ENCODE measurements at regions not wholly inside any gene's neighbourhood (a gene's known extent, or its start where the extent isn't known, plus 50 kb on each side); places are given as distances from the start of the nearest gene placed in this dataset.
A peak's percentile ranks its signal among the peaks of the same experiment; 100 is the strongest.

GRCh38 chr2:144824306-144825080 is 304.6 kb upstream of the ZEB2 start:
- no peak overlapping the region for H4K91ac ChIP-seq (ENCODE audit: low read length)
- no peak overlapping the region for H3K18ac ChIP-seq (ENCODE audit: low read depth in 1 of 2, low read length in 2 of 2)
- no peak overlapping the region for H2BK120ac ChIP-seq (ENCODE audit: low read depth, low read length)
- H3K4me2 ChIP-seq (ENCODE audit: low read length, poor library complexity, severe bottlenecking), result no peak overlapping the region
- WGBS, result 72% methylated on average over 2 of the region's 3 CpGs
- no peak overlapping the region for H2BK12ac ChIP-seq (ENCODE audit: low read length in 2 of 2)
- no peaks in the 10 kb centered on the region for H3K79me1 ChIP-seq (replicated peaks; ENCODE audit: low read length, poor library complexity, severe bottlenecking)
- H3K9me3 ChIP-seq (ENCODE audit: control insufficient read depth, low read length), result peaks cover 21% of the 10 kb centered on the region
- H2AFZ ChIP-seq (ENCODE audit: low read depth, low read length), result no peak overlapping the region
- H2BK5ac ChIP-seq (ENCODE audit: low read depth, low read length, poor library complexity, severe bottlenecking), result no peak overlapping the region
- H3K27me3 ChIP-seq (ENCODE audit: control insufficient read depth in 1 of 2, insufficient read depth in 1 of 2, low read length in 2 of 2), result no peaks in the 10 kb centered on the region
- H3K23ac ChIP-seq (ENCODE audit: low read length in 2 of 2), result no peak overlapping the region
- H2AK5ac ChIP-seq (ENCODE audit: low read length, severe bottlenecking), result no peak overlapping the region
- H3K14ac ChIP-seq (ENCODE audit: low read length in 2 of 2), result no peak overlapping the region
- H3K27ac ChIP-seq (ENCODE audit: low read length, poor library complexity, severe bottlenecking), result no peak overlapping the region
- H3K4me1 ChIP-seq (ENCODE audit: control insufficient read depth, insufficient read depth, low read depth, low read length), result no peaks in the 10 kb centered on the region
- no peak overlapping the region for H3K4ac ChIP-seq (ENCODE audit: low read depth in 1 of 2, low read length in 2 of 2)
- H3K4me3 ChIP-seq (ENCODE audit: insufficient read depth in 1 of 2, low read depth in 1 of 2, low read length in 2 of 2), result no peak overlapping the region
- H3K36me3 ChIP-seq (ENCODE audit: control insufficient read depth in 1 of 2, insufficient read depth in 2 of 2, low read depth in 1 of 2, low read length in 2 of 2), result no peaks in the 10 kb centered on the region
- H4K8ac ChIP-seq (ENCODE audit: low read length), result no peak overlapping the region
- no peak overlapping the region for H3K9ac ChIP-seq (ENCODE audit: low read length)
- no peak overlapping the region for H2BK15ac ChIP-seq (ENCODE audit: low read depth, poor library complexity, severe bottlenecking)
- no peak for DNase-seq

- H2AK5ac ChIP-seq (ENCODE audit: low read length, severe bottlenecking), result no peak overlapping the region
- no peak overlapping the region for H2BK15ac ChIP-seq (ENCODE audit: low read depth, poor library complexity, severe bottlenecking)
- H3K4me3 ChIP-seq (ENCODE audit: insufficient read depth in 1 of 2, low read depth in 1 of 2, low read length in 2 of 2), result no peak overlapping the region
- no peaks in the 10 kb centered on the region for H3K4me1 ChIP-seq (ENCODE audit: control insufficient read depth, insufficient read depth, low read depth, low read length)
- H3K23ac ChIP-seq (ENCODE audit: low read length in 2 of 2), result no peak overlapping the region
- H3K79me1 ChIP-seq (replicated peaks; ENCODE audit: low read length, poor library complexity, severe bottlenecking), result no peaks in the 10 kb centered on the region
- peaks cover 22% of the 10 kb centered on the region for H3K9me3 ChIP-seq (ENCODE audit: control insufficient read depth, low read length)
- H4K91ac ChIP-seq (ENCODE audit: low read length), result no peak overlapping the region
- no peak for DNase-seq
- H3K27ac ChIP-seq (ENCODE audit: low read length, poor library complexity, severe bottlenecking), result no peak overlapping the region
- no peak overlapping the region for H2AFZ ChIP-seq (ENCODE audit: low read depth, low read length)
- H3K27me3 ChIP-seq (ENCODE audit: control insufficient read depth in 1 of 2, insufficient read depth in 1 of 2, low read length in 2 of 2), result no peaks in the 10 kb centered on the region
- no peak overlapping the region for H2BK5ac ChIP-seq (ENCODE audit: low read depth, low read length, poor library complexity, severe bottlenecking)
- no peak overlapping the region for H2BK12ac ChIP-seq (ENCODE audit: low read length in 2 of 2)
- no peaks in the 10 kb centered on the region for H3K36me3 ChIP-seq (ENCODE audit: control insufficient read depth in 1 of 2, insufficient read depth in 2 of 2, low read depth in 1 of 2, low read length in 2 of 2)
- H3K4me2 ChIP-seq (ENCODE audit: low read length, poor library complexity, severe bottlenecking), result no peak overlapping the region
- H2BK120ac ChIP-seq (ENCODE audit: low read depth, low read length), result no peak overlapping the region
- no peak overlapping the region for H4K8ac ChIP-seq (ENCODE audit: low read length)
- H3K9ac ChIP-seq (ENCODE audit: low read length), result no peak overlapping the region
- no peak overlapping the region for H3K18ac ChIP-seq (ENCODE audit: low read depth in 1 of 2, low read length in 2 of 2)
- H3K14ac ChIP-seq (ENCODE audit: low read length in 2 of 2), result no peak overlapping the region
- H3K4ac ChIP-seq (ENCODE audit: low read depth in 1 of 2, low read length in 2 of 2), result no peak overlapping the region
Measured at GRCh38 chr2:144822966-144823365, 303.0 kb upstream of the ZEB2 start.

- no peak for DNase-seq
- no peaks in the 10 kb centered on the region for H3K4me1 ChIP-seq (ENCODE audit: control insufficient read depth, insufficient read depth, low read depth, low read length)
- H3K79me1 ChIP-seq (replicated peaks; ENCODE audit: low read length, poor library complexity, severe bottlenecking), result no peaks in the 10 kb centered on the region
- no peak overlapping the region for H3K18ac ChIP-seq (ENCODE audit: low read depth in 1 of 2, low read length in 2 of 2)
- WGBS, result 98% methylated on average over 4 of the region's 6 CpGs
- H2BK5ac ChIP-seq (ENCODE audit: low read depth, low read length, poor library complexity, severe bottlenecking), result no peak overlapping the region
- no peak overlapping the region for H3K23ac ChIP-seq (ENCODE audit: low read length in 2 of 2)
- H2AFZ ChIP-seq (ENCODE audit: low read depth, low read length), result no peak overlapping the region
- H2AK5ac ChIP-seq (ENCODE audit: low read length, severe bottlenecking), result no peak overlapping the region
- no peak overlapping the region for H3K27ac ChIP-seq (ENCODE audit: low read length, poor library complexity, severe bottlenecking)
- no peak overlapping the region for H4K91ac ChIP-seq (ENCODE audit: low read length)
- no peak overlapping the region for H2BK12ac ChIP-seq (ENCODE audit: low read length in 2 of 2)
- no peak overlapping the region for H3K9ac ChIP-seq (ENCODE audit: low read length)
- H2BK15ac ChIP-seq (ENCODE audit: low read depth, poor library complexity, severe bottlenecking), result no peak overlapping the region
- no peaks in the 10 kb centered on the region for H3K36me3 ChIP-seq (ENCODE audit: control insufficient read depth in 1 of 2, insufficient read depth in 2 of 2, low read depth in 1 of 2, low read length in 2 of 2)
- no peak overlapping the region for H4K8ac ChIP-seq (ENCODE audit: low read length)
- no peaks in the 10 kb centered on the region for H3K27me3 ChIP-seq (ENCODE audit: control insufficient read depth in 1 of 2, insufficient read depth in 1 of 2, low read length in 2 of 2)
- no peak overlapping the region for H2BK120ac ChIP-seq (ENCODE audit: low read depth, low read length)
- no peaks in the 10 kb centered on the region for H3K9me3 ChIP-seq (ENCODE audit: control insufficient read depth, low read length)
- H3K14ac ChIP-seq (ENCODE audit: low read length in 2 of 2), result no peak overlapping the region
- no peak overlapping the region for H3K4me2 ChIP-seq (ENCODE audit: low read length, poor library complexity, severe bottlenecking)
- no peak overlapping the region for H3K4ac ChIP-seq (ENCODE audit: low read depth in 1 of 2, low read length in 2 of 2)
- no peak overlapping the region for H3K4me3 ChIP-seq (ENCODE audit: insufficient read depth in 1 of 2, low read depth in 1 of 2, low read length in 2 of 2)
Measured at GRCh38 chr2:144812288-144812687, 292.4 kb upstream of the ZEB2 start.

GRCh38 chr2:144801766-144802165 is 281.8 kb upstream of the ZEB2 start:
- H3K14ac ChIP-seq (ENCODE audit: low read length in 2 of 2), result no peak overlapping the region
- H4K8ac ChIP-seq (ENCODE audit: low read length), result no peak overlapping the region
- H3K4me3 ChIP-seq (ENCODE audit: insufficient read depth in 1 of 2, low read depth in 1 of 2, low read length in 2 of 2), result no peak overlapping the region
- H3K36me3 ChIP-seq (ENCODE audit: control insufficient read depth in 1 of 2, insufficient read depth in 2 of 2, low read depth in 1 of 2, low read length in 2 of 2), result no peaks in the 10 kb centered on the region
- no peaks in the 10 kb centered on the region for H3K27me3 ChIP-seq (ENCODE audit: control insufficient read depth in 1 of 2, insufficient read depth in 1 of 2, low read length in 2 of 2)
- H3K4me1 ChIP-seq (ENCODE audit: control insufficient read depth, insufficient read depth, low read depth, low read length), result peaks cover 3% of the 10 kb centered on the region
- no peak overlapping the region for H3K9ac ChIP-seq (ENCODE audit: low read length)
- DNase-seq, result peak; percentile 68
- H2BK5ac ChIP-seq (ENCODE audit: low read depth, low read length, poor library complexity, severe bottlenecking), result no peak overlapping the region
- no peak overlapping the region for H3K18ac ChIP-seq (ENCODE audit: low read depth in 1 of 2, low read length in 2 of 2)
- H3K23ac ChIP-seq (ENCODE audit: low read length in 2 of 2), result no peak overlapping the region
- peak overlapping the region; percentile 51 for H2AFZ ChIP-seq (ENCODE audit: low read depth, low read length)
- no peak overlapping the region for H3K4me2 ChIP-seq (ENCODE audit: low read length, poor library complexity, severe bottlenecking)
- no peak overlapping the region for H2BK120ac ChIP-seq (ENCODE audit: low read depth, low read length)
- H3K9me3 ChIP-seq (ENCODE audit: control insufficient read depth, low read length), result no peaks in the 10 kb centered on the region
- no peak overlapping the region for H3K27ac ChIP-seq (ENCODE audit: low read length, poor library complexity, severe bottlenecking)
- H2BK12ac ChIP-seq (ENCODE audit: low read length in 2 of 2), result no peak overlapping the region
- H3K4ac ChIP-seq (ENCODE audit: low read depth in 1 of 2, low read length in 2 of 2), result peak overlapping the region in 1 of 2 experiments; percentile 37
- WGBS, result 31% methylated on average over 2 of the region's 2 CpGs
- H2BK15ac ChIP-seq (ENCODE audit: low read depth, poor library complexity, severe bottlenecking), result no peak overlapping the region
- no peak overlapping the region for H2AK5ac ChIP-seq (ENCODE audit: low read length, severe bottlenecking)
- H4K91ac ChIP-seq (ENCODE audit: low read length), result no peak overlapping the region
- H3K79me1 ChIP-seq (replicated peaks; ENCODE audit: low read length, poor library complexity, severe bottlenecking), result no peaks in the 10 kb centered on the region
